OCI-LY1 (cell line): ENCODE measurements at regions not wholly inside any gene's neighbourhood (a gene's known extent, or its start where the extent isn't known, plus 50 kb on each side); places are given as distances from the start of the nearest gene placed in this dataset.

ENCODE experiments used
- CTCF ChIP-seq: fragments of 200-600 bp; sonication (generic), shearing (Covaris generic); IDR thresholded peaks from 2 replicates; pipeline ENCODE4 v1.5.1; 2017; ENCODE audit warnings: mild to moderate bottlenecking, antibody characterized with exemption, low read length, moderate library complexity, mixed read lengths
- EZH2 ChIP-seq: fragments of 200-600 bp; sonication (generic), shearing (Covaris generic); IDR thresholded peaks from 2 replicates; pipeline ENCODE4 v1.8.0; 2017; ENCODE audit warnings: borderline replicate concordance, mixed run types, mild to moderate bottlenecking, antibody characterized with exemption, low read length, moderate library complexity, mixed read lengths

- TF ChIP-seq CTCF (no peak), EZH2 (no peak)
Observed at GRCh38 chr9:2317591-2317990, 302.4 kb downstream of the SMARCA2 start.
